ENCODE measurements at regions not wholly inside any gene's neighbourhood (a gene's known extent, or its start where the extent isn't known, plus 50 kb on each side); places are given as distances from the start of the nearest gene placed in this dataset.

DNA sequence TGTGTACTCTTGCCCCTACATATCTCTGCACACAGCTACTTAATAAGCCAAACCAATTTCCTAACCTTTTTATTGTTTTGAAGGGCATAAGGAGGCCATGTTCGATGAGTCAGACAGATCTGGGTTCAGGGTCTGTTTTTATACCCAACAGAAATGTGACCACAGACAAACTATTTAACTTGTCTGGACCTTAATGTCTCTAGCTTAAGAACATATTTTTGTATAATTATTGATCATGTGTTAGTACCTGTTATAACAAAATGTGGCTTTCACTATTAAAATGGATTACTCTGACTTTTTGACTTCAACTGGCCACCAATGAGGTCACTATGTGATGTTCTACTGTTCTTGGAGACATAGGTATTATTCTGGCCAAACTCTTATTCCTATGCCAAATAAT, 507.8 kb upstream of the USP24 start:
- no peak overlapping the region for H4K91ac ChIP-seq (ENCODE audit: insufficient read length, low read depth, low read length)
- H3K27ac ChIP-seq (ENCODE audit: insufficient read length, low read depth, low read length): no peak overlapping the region
- H3K79me2 ChIP-seq (ENCODE audit: insufficient read depth, low read length): no peaks in the 10 kb centered on the region
- H3K23ac ChIP-seq (ENCODE audit: insufficient read length, low read depth, low read length): no peak overlapping the region
- no peaks in the 10 kb centered on the region for H3K36me3 Mint-ChIP-seq (ENCODE audit: insufficient read depth in 1 of 3, low read depth in 3 of 3)
- H3K56ac ChIP-seq (ENCODE audit: insufficient read length, low read depth, low read length): no peak overlapping the region
- no peaks in the 10 kb centered on the region for H3K9me3 Mint-ChIP-seq
- no peak overlapping the region for H2BK5ac ChIP-seq (ENCODE audit: insufficient read length, low read length)
- no peaks in the 10 kb centered on the region; the same call in 1 of the 2 replicates for H3K27me3 Mint-ChIP-seq (ENCODE audit: low read depth)
- peaks cover 31 to 34% of the 10 kb centered on the region in 2 experiments for H3K4me1 Mint-ChIP-seq
- no peaks in the 10 kb centered on the region for H3K79me1 ChIP-seq (ENCODE audit: insufficient read depth, low read depth, low read length, poor library complexity, severe bottlenecking)
- no peaks in the 10 kb centered on the region for H3K9me3 ChIP-seq (ENCODE audit: control insufficient read depth, low read depth, low read length)
- no peak overlapping the region for H4K8ac ChIP-seq (replicated peaks; ENCODE audit: insufficient read length, low read depth, low read length)
- no peak overlapping the region for H2BK120ac ChIP-seq (ENCODE audit: low read depth, low read length, poor library complexity, severe bottlenecking)
- H2BK12ac ChIP-seq (ENCODE audit: insufficient read length, low read depth, low read length): no peak overlapping the region
- no peak overlapping the region for H3T11ph ChIP-seq (ENCODE audit: low read length)
- H3K4me3 Mint-ChIP-seq: no peak overlapping the region
- H2AFZ ChIP-seq (ENCODE audit: low read length): no peak overlapping the region
- no peak overlapping the region for H2BK15ac ChIP-seq (ENCODE audit: low read depth, low read length)
- WGBS (ENCODE audit: extremely low coverage, insufficient read length, low lambda C conversion rate): no CpG with 5 or more reads among the region's 1 CpG
- no peaks in the 10 kb centered on the region for H4K20me1 ChIP-seq (ENCODE audit: control insufficient read depth, insufficient read depth, insufficient read length)
- H3K4me1 ChIP-seq (ENCODE audit: insufficient read depth, low read length): peaks cover 8% of the 10 kb centered on the region; the same call in 1 of the 2 replicates
- H3K4ac ChIP-seq (ENCODE audit: low read depth, low read length): no peak overlapping the region
- H3K4me2 ChIP-seq (ENCODE audit: insufficient read depth, insufficient read length, low read length): no peak overlapping the region
- no peaks in the 10 kb centered on the region for H3K27me3 ChIP-seq (ENCODE audit: insufficient read depth, low read length)
- H2AK5ac ChIP-seq (ENCODE audit: insufficient read length, low read length): no peak overlapping the region
- H3K9ac ChIP-seq (ENCODE audit: extremely low read depth, insufficient read length, low read length): no peak overlapping the region
- H4K5ac ChIP-seq (ENCODE audit: insufficient read length, low read depth, low read length): no peak overlapping the region
- no peak for DNase-seq
- no peak overlapping the region for H3K14ac ChIP-seq (ENCODE audit: insufficient read depth, low read length)
- H3K18ac ChIP-seq (ENCODE audit: insufficient read length, low read depth, low read length): no peak overlapping the region
- H3K23me2 ChIP-seq (ENCODE audit: insufficient read length, low read depth, low read length, poor library complexity, severe bottlenecking): no peaks in the 10 kb centered on the region
- no peak overlapping the region for H3K27ac Mint-ChIP-seq
- H2BK20ac ChIP-seq (ENCODE audit: low read depth, low read length, poor library complexity, severe bottlenecking): no peak overlapping the region
- TF ChIP-seq, protein P1, sequence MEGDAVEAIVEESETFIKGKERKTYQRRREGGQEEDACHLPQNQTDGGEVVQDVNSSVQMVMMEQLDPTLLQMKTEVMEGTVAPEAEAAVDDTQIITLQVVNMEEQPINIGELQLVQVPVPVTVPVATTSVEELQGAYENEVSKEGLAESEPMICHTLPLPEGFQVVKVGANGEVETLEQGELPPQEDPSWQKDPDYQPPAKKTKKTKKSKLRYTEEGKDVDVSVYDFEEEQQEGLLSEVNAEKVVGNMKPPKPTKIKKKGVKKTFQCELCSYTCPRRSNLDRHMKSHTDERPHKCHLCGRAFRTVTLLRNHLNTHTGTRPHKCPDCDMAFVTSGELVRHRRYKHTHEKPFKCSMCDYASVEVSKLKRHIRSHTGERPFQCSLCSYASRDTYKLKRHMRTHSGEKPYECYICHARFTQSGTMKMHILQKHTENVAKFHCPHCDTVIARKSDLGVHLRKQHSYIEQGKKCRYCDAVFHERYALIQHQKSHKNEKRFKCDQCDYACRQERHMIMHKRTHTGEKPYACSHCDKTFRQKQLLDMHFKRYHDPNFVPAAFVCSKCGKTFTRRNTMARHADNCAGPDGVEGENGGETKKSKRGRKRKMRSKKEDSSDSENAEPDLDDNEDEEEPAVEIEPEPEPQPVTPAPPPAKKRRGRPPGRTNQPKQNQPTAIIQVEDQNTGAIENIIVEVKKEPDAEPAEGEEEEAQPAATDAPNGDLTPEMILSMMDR (conservative IDR thresholded peaks at IDR 0.05): no peak

Data from H9 (cell line).